NCI-H128 (cell line): ENCODE measurements at regions not wholly inside any gene's neighbourhood (a gene's known extent, or its start where the extent isn't known, plus 50 kb on each side); places are given as distances from the start of the nearest gene placed in this dataset.

Source experiments
- DNase-seq: peaks from one replicate; lab custom pipeline; 2025; ENCODE audit not compliant: unreplicated experiment; lab: John Stamatoyannopoulos, UW

DNA sequence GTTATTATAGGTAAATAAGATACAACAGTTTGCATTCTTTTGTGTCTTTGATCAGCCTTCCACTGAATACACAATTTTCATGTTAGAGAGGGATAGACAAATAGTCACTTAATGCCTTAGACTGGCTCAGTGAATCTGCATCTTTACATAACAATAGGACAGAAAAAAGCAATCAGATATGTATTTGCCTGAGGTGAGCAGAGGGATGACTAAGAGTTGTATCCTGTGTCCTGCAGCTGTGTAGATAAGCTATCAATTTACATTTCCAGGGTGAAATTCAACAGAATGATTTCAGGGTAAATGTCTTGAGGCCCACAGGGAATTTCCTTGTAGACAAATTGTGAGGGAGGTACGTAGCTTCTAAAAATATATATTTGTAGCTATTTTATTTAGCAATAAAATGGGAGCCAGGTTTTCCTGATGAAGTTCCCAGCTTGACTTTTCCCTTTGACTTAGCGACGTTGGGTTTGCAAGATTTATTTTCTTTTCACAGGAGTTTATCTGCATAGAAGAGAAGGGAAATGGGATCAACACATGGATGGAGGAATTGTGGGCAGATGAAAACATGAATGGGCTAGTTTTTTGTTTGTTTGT lies 586.1 kb upstream of the CDH6 start:
- no peak for DNase-seq

DNA sequence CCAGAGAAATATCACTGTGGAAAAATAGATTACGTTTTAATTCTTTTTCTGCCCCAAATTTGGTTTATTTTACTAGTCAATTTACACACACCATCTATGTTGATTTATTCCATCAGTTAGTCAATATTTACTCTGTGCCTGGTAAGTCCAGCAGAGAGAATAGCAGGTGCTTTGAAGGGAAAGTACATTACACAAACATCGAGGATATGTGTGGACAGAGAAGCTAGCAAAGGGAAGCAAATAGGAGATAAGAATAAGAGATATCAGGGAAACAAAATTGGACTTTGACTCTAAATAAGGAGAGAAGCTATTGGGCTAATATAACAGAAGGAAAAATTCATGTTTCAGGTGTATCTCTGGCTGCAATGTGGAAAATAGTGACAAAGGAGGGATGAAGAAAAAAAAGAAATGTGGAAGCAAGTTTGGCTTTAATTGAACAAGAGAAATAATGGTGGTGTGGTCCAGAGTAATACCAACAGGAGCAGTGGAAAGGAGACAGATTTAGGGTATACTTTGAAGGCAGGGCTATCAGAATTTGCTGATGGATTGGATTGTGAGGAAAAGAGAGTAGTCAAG lies 587.7 kb upstream of the CDH6 start:
- no peak for DNase-seq

DNA sequence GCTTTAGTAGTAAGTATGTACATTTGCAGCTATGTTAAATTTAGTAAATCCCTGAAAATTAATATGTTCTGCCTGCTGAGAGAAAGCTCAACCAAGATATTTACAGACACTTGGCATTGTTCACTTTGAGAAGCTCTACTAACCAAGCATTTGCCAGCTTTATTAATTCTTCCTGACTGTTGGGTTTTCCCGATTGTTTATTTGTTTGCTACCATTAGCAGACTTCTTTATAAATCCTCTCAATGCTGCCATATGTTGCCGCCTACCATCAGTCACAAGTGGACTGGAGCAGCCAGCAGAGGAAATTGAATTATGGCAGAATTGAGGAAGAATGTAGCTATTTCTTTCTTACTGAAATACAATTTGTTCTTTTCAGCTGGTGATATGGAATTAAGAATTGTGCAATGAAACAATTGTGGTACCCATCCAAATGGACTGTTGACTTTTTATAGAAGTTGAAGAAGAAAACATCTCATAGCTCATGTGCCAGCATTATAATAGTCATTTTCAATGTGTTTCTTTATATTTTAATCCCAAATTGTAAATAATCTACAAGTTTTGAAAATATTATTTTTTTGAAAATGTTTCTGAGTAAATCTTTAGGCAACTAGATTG lies 588.7 kb upstream of the CDH6 start:
- no peak for DNase-seq

DNA sequence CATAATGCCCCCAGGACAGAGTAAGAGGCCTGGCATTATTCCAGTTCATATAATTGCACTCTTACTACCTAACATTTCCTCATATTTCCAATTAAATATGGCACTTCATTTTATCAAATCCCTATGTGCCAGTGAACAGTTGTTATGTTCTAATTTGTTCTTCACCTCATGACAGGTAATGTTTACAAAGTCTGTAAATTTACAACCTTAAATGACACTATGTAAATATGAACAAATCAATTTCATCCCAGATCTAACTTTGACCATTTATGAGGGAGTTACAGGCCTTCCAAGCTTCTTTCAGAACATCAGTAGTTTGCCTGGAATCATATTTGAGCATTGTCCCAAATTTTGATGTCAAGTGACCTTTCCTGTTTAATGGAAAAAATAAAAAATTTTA lies 592.6 kb upstream of the CDH6 start:
- DNase-seq = no peak

DNA sequence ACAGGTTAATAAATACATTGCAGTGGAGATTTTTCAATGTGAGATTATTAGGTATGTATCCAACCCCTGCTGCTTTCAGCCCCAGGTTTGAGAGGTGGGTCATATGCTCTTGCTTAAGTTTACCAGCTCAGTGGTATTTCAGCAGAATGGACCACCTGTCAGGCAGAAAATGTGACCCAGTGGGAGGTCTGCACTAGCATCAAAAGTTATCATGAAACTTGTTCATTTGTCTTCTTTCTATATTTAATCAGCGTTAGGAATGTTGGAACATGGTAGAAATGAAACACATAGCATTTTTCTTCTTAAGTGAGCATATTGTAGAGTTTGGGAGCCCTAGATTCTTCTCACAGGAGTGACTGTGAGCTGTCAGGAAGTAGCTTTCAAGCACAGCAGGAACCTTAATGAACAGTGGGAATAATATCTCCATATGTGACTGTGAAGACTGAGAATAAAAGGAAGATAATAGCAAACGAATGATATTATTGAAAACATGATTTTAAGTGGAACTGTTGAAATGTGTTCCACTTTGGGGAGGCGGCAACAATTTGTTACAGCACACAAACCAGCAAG lies 596.9 kb upstream of the CDH6 start:
- no peak for DNase-seq

DNA sequence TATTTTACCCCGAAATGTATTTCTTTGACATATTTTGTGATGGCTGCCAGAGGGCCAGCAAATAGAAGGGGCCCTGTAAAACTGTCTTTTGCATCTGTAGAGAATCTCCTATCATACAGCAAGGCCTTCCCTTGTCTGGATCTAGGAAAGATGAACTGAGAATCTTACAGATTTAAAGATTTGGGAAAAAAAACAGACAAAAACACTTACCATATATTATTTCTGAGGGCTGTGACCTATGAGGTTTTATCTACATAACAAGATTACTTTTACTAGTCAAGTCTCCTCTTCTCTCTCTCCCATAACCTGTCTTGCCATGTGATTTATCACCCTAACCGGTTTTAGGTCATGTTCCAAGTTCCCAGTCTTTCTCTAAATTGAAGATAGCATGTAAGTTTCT lies 599.2 kb upstream of the CDH6 start:
- DNase-seq = no peak

DNA sequence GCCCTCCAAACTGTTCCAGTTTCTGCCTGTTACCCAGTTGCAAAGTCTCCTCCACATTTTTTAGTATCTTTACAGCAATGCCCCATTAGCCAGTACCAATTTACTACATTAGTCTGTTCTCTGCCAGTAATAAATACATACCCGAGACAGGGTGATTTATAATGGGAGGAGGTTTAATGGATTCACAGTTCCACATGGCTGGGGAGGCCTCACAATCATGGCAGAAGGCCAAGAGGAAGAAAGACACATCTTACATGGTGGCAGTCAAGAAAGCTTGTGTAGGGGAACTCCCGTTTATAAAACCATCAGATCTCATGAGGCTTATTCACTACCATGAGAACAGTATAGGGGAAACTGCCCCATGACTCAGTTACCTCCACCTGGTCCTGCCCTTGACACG lies 600.7 kb upstream of the CDH6 start:
- no peak for DNase-seq

DNA sequence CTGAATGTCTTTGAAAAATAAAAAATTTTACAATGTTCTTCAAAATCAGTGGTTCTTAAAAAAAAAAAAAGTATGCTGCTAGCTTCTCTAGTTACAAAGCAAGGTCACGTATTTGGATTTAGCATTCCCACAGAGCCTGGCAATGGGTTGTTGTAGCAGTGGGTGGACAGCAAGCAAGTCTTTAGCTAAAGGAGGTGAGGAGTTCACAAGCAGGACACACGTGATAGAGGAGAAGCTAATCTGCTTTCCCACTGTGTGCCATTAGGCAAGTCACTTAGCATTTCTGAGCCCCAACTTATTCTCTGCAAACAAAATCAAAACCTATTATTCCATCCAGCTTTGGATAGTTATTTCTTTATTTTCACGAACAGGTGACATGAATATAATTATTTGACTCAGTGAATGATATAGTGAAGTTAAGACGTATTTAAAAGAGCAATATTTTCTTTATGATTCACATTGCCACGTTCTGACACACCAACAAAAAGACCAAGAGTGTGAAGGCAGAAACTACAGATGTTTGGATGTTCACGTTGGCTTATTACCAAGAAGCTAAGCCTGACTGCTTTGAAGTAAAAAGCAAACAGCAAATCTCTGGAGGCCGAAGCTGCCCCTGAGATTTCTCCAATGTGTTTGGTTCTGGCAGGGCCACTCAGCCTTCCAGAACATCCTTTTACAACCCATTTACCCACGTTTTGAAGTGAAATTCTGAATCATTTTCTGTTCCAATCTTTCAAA lies 612.1 kb upstream of the CDH6 start:
- no peak for DNase-seq

DNA sequence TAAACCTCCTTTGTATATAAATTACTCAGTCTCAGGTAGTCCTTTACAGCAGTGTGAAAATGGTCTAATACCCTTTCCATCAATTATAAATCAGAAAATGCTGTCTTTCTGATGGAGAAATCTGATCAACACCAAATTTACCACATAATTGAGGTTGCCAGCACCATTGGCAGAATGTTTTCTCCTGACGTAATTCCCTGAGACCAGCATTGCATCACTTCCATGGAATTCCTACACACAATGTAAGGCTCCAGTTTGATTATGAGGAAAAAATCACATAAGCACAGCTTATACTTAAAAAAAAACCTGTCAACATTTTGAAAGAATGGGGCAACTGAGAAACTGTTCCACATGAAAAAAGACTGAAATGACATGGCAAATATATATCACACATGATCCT lies 618.7 kb upstream of the CDH6 start:
- no peak for DNase-seq

DNA sequence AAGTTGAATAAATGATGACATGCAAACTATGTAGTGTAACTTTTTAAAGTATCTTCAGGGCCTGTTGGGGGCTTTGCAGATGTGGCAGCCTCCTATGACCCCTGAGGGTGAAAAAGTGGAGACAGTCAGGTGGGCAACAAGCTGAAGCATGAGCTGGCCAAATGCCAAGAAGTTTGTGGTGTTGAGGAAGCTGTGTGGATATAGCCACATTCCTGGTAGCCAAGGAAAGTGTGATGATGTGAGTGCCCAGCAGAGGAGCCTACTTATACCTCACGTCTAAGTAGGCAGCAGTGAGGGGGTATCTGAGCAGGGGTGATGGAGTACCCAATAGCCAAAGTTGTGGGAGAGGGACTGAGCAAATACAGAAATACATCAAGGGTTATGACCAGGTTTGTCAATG lies 621.2 kb upstream of the CDH6 start:
- DNase-seq = no peak

DNA sequence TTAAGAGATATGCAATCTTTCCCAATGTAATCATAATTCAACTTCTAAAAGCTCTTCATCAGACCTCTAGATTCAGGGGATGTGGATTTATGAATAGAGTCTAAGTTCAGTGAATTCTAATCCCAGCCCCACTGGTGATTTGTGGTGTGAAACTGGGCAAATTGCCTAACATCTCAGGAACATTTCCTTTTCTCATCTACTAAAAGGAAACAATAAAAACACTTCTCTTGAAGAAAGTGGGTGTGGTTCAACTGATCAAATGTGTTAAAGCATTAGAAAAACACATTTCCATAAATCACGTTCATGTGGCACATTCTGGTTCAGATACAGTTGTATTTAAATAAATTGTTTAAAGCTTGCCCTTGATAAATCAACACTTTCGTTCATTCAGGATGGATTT lies 631.7 kb upstream of the CDH6 start:
- DNase-seq = no peak

DNA sequence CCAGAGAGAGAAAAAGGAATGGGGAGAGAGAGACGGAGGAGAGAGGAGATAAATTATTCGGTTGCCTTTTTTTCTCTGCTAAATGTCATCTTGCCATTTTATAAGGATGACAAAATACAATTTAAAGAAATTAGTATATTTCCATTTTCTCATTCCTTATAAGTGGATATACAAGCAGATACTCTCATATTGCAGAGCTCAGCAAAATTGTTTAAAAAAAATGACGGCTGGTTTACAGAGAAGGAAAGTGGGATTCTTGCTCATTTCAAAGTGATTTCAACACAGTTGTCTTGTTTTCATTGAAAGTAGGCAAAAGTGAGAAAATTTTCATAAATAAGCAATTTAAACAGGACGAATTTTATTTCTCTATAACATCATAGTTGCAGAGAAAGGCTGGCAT lies 641.9 kb upstream of the CDH6 start:
- DNase-seq = no peak

DNA sequence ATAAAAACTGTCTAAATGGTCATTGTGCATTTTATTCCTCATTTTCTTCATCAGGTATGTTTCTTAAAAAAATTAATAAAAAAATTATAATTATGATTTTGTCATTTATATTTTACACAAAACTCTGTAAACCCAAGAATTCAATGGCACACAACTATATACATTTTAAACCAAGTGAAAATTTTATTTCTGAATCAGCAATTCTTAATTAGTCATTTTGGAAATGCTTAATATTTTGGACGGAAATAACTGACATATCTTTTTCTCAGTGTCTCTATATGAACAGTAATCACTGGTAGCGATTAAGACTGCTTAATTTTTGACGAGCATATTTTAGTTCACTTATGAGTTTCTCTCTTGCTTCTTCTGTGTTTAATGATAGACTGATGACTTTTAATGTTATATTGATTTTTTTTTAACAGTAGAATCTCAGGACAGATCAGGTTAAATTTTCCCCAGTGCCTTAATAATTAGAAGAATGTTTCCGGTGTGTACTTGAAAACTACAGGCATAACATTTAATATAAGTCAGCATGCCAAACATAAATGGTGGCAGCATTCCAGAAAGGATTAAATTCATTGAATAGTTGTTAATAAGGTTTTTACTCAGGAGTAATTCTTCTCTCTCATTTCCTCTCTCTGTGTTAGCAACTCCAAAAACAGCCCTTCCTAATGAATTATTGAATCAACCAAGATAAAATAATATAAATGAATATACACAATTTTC lies 644.7 kb upstream of the CDH6 start:
- DNase-seq = no peak

DNA sequence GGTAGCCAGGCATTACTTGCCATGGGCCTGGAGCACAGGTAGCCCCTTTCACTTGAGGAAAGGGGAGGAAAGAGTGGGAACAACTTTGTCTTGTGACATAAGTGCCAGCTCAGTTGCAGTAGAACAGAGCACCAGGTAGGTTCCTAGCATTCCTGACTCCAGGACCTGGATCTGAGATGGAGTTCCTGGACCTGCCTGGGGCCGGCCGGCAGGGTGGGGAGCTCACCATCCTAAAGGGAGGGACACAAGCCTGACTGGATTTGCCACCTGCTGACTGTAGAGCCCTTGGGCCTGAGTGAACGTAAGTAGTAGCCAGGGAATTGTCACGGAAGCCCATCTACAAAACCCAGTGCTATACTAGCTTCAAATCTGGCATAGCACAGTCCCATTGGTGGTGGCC lies 653.3 kb upstream of the CDH6 start:
- no peak for DNase-seq

DNA sequence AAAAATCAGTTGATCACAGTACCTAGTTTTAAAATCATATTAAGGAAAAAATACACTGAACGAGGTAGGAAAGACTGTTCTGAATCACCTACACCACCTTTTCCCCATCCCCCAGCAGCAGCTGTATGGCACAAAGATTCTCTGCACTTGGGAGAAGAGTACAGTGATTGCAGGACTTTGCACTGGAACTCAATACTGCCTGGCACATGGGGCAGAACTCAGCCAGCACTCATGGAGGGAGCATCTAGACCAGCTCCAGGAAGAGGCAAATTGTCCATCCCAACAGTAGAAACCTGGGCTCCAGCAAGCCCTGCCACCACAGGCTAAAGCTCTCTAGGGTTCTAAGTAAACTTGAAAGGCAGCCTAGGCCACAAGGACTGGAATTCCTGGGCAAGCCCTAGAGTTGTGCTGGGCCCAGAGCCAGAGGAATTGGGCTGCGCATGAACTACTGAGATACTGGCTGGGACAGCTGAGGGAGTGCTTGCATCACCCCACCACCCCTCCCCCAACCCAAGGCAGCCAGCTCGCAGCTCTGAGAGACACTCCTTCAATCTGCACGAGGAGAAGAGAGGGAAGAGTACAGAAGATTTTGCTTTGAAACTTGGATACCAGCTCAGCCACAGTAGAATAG lies 654.4 kb upstream of the CDH6 start:
- DNase-seq = no peak

DNA sequence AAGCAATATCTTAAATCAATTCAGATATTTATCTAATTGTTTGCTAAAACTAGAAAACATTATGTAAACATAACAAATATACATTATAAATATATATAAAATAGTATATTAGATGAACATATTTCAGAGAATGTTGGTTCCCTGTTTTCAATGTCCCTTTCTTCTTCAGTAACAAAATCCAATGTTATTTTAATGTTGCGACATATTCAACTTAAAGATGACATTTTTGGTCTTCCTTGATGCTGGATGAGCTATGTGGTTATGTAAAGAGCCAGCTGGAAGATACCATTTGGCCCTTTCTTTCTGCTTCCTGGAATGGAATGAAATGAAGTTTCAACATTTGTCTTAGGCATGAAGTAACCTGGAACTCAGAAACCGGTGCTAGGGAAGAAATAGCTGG lies 668.1 kb upstream of the CDH6 start:
- no peak for DNase-seq

DNA sequence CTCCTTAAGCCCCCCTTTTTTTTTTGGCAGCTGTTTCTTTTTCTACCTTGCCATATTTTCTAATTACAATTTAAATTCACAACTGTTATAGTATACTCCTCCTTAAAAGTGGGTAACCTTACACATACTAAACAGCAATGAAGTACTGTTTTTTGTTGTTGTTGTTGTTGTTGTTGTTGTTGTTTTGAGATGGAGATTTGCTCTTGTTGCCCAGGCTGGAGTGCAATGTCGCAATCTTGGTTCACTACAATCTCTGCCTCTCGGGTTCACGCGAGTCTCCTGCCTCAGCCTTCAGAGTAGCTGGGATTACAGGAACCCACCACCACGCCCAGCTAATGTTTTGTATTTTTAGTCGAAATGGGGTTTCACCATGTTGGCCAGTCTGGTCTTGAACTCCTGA lies 669.1 kb upstream of the CDH6 start:
- no peak for DNase-seq

DNA sequence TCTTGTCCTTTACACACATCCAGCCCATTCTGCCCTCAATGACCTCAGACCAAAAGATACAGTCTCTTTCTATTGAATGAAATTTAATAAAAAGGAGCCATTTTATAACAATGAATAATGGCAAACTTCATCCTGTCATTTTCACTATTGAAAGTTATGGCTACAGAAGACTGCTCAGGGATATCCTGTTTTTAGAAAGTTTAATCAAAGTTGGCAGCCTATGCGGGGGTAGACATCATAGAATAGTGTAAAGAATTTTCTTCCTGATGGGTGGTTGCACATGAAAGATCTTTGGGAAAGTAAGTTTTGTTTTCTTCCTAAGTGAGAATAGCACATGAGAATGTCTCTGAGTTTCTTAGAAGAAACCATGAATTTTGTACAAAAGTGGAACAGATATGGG lies 670.4 kb upstream of the CDH6 start:
- no peak for DNase-seq

DNA sequence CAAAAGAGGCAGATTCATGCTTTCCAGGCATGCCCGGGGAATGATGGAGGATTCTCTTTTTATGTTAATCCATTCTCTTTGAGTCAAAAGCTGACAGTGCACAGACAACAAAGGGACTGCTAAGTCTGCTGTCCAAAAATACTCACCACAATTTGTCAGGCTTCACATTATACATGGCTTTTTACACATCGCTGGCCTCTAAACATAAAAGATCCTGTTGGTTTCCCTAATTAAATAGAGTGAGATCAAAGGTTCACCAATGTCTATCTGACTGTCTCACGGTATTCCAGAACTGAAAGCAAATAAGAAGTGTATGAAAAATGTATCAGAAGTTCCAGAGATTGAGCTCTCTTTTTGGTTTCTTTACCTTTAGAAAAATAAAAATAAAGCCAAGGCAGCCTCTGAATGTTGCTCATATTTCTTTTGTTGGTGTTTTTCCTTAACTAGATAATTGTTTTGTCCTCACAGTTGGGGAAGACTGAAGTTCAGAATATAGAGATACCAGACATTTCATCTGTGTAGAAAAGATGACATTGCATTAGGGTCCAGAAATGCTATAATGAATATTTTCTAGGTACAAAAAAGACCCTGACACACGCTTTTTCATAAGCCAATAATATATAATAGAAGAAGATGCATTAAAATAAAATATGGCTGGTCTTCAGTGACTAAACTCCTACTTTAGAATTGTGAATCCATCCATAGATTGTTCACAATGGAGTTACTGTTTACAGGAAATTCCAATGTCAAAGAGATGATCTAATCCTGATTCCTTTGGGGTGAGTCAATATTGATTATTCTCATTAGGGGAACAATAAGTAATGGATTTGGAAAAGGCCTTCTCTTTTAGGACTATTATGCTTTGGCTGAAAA lies 688.2 kb upstream of the CDH6 start:
- DNase-seq = no peak

DNA sequence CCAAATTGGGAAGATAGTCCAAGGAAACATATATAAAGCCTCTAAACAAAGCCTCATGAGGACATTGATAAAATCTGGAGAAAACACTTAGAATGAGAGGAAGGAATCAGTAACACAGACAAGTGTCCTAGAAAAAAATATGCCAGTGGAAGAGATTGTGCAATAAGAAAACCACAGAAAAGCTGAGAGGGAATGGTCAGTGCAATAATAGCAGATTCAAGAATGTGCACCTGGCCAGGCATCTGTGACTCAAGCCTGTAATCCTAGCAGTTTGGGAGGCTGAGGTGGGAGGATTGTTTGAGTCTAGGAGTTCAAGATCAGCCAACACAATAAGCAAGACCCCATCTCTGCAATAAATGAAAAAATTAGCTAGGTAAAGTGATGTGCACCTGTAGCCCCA lies 691.2 kb upstream of the CDH6 start:
- DNase-seq = no peak
